CD8-positive, alpha-beta memory T cell (primary cell): ENCODE measurements at regions not wholly inside any gene's neighbourhood (a gene's known extent, or its start where the extent isn't known, plus 50 kb on each side); places are given as distances from the start of the nearest gene placed in this dataset.

ENCODE experiments used
- CTCF ChIA-PET: fragments of 350-600 bp; sonication (Branson Sonifier 250); formaldehyde crosslinking; loops from one replicate; lab custom pipeline; 2021; ENCODE audit warnings: antibody characterized with exemption; lab: Charles Lee
- POLR2A ChIA-PET: fragments of 350-600 bp; sonication (Branson Sonifier 250); formaldehyde crosslinking; loops from one replicate; lab custom pipeline; 2021; ENCODE audit warnings: antibody characterized with exemption; lab: Charles Lee
- DNase-seq, 5 donors: peaks; one replicate each; pipeline versions ENCODE4 v3.0.0 to v3.0.0-alpha.2; 2020 to 2022; ENCODE audit warnings: mixed read lengths in 1 of 5
- H3K27ac ChIP-seq: one replicate; pipeline ENCODE4 v1.7.0; 2013; ENCODE audit warnings: low read depth, mild to moderate bottlenecking, low read length, moderate library complexity
- H3K27me3 ChIP-seq: 2 replicates; pipeline ENCODE4 v1.7.0; 2013; ENCODE audit warnings: low read length, mild to moderate bottlenecking; ENCODE audit not compliant: insufficient read depth, poor library complexity, severe bottlenecking
- H3K36me3 ChIP-seq: 2 replicates; pipeline ENCODE4 v1.7.0; 2013; ENCODE audit warnings: mild to moderate bottlenecking, low read length, moderate library complexity; ENCODE audit not compliant: insufficient read depth
- H3K4me1 ChIP-seq: 2 replicates; pipeline ENCODE4 v1.7.0; 2013; ENCODE audit warnings: mild to moderate bottlenecking, low read length, moderate library complexity; ENCODE audit not compliant: insufficient read depth
- H3K4me3 ChIP-seq: 2 replicates; pipeline ENCODE4 v1.7.0; 2013; ENCODE audit warnings: mild to moderate bottlenecking, low read length
- H3K9me3 ChIP-seq: 2 replicates; pipeline ENCODE4 v1.7.0; 2013; ENCODE audit warnings: mild to moderate bottlenecking, low read length
- H3K27ac Mint-ChIP-seq, 8 donors: one replicate each; pipeline ENCODE4 v1.8.0; 2020 to 2021; ENCODE audit warnings: mixed read lengths in 8 of 8, mild to moderate bottlenecking in 6 of 8, inconsistent platforms in 3 of 8, moderate library complexity in 3 of 8
- H3K27me3 Mint-ChIP-seq, 2 donors: one replicate each; pipeline ENCODE4 v1.8.0; 2020 to 2021; ENCODE audit warnings: mixed read lengths in 2 of 2, mild to moderate bottlenecking in 1 of 2, moderate library complexity in 1 of 2
- H3K36me3 Mint-ChIP-seq, 3 donors: one replicate each; pipeline ENCODE4 v1.8.0; 2020 to 2021; ENCODE audit warnings: mixed read lengths in 3 of 3, inconsistent platforms in 1 of 3, mild to moderate bottlenecking in 1 of 3
- H3K4me1 Mint-ChIP-seq, 3 donors: one replicate each; pipeline ENCODE4 v1.8.0; 2020 to 2021; ENCODE audit warnings: mixed read lengths in 3 of 3, inconsistent platforms in 1 of 3, mild to moderate bottlenecking in 1 of 3
- H3K4me3 Mint-ChIP-seq, 7 donors: one replicate each; pipeline ENCODE4 v1.8.0; 2020 to 2021; ENCODE audit warnings: mixed read lengths in 7 of 7, mild to moderate bottlenecking in 6 of 7, moderate library complexity in 4 of 7, inconsistent platforms in 2 of 7
- H3K9me3 Mint-ChIP-seq, 5 donors: one replicate each; pipeline ENCODE4 v1.8.0; 2020 to 2022; ENCODE audit warnings: mixed read lengths in 5 of 5, mild to moderate bottlenecking in 3 of 5, moderate library complexity in 2 of 5, inconsistent platforms in 1 of 5

DNA sequence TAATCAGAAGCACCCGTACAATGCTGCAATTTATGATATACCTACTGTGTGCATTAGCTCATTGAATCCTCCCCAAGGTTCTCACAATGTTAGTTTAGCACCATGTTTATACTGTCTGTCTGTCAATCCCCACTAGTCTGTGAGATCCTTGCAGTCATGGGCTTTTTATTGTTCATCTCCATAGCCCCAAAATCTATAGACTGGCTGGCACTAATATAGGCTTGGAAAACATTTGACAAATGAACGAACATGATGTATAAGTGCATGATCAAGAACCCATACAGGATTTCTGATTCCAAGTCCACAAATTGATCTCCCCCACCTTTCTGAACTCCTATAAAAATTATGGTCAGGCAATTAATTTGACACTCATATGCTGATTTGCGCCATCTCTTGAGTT lies 290.0 kb downstream of the OMA1 start:
- no peak overlapping the region for H3K27ac Mint-ChIP-seq
- peaks cover 0 to under 1% of the 10 kb centered on the region in 2 donors for H3K27me3 Mint-ChIP-seq
- H3K36me3 Mint-ChIP-seq = peaks cover 0 to 6% (median 2%) of the 10 kb centered on the region in 3 donors
- H3K27ac ChIP-seq = no peak overlapping the region
- no peak overlapping the region for H3K4me3 Mint-ChIP-seq
- H3K36me3 ChIP-seq = no peaks in the 10 kb centered on the region
- no peak for DNase-seq
- no peaks in the 10 kb centered on the region for H3K4me1 ChIP-seq
- no peak overlapping the region for H3K4me3 ChIP-seq
- no peaks in the 10 kb centered on the region for H3K4me1 Mint-ChIP-seq
- peaks cover 0 to 6% (median 3%) of the 10 kb centered on the region in 5 donors for H3K9me3 Mint-ChIP-seq
- H3K27me3 ChIP-seq = no peaks in the 10 kb centered on the region
- ChIA-PET CTCF (interaction anchor here (0.6 kb wide), 1 partner anchor 284 kb away, joined by 3 read pairs; no protein-coding TSS in a partner anchor), POLR2A (no interaction called here)
- H3K9me3 ChIP-seq = no peaks in the 10 kb centered on the region

GRCh38 chr1:58256041-58256440 lies 290.5 kb downstream of the OMA1 start:
- H3K27ac Mint-ChIP-seq = no peak overlapping the region
- peaks cover 0 to 6% (median 2%) of the 10 kb centered on the region in 3 donors for H3K36me3 Mint-ChIP-seq
- POLR2A ChIA-PET = no interaction called here
- Histone ChIP-seq H3K27me3 (no peaks in the 10 kb centered on the region), H3K9me3 (no peaks in the 10 kb centered on the region), H3K4me1 (no peaks in the 10 kb centered on the region), H3K36me3 (no peaks in the 10 kb centered on the region), H3K27ac (no peak overlapping the region), H3K4me3 (no peak overlapping the region)
- CTCF ChIA-PET = no interaction called here
- no peaks in the 10 kb centered on the region for H3K4me1 Mint-ChIP-seq
- DNase-seq = no peak
- H3K27me3 Mint-ChIP-seq = peaks cover 0 to 6% of the 10 kb centered on the region in 2 donors
- no peak overlapping the region for H3K4me3 Mint-ChIP-seq
- peaks cover 0 to 6% (median 3%) of the 10 kb centered on the region in 5 donors for H3K9me3 Mint-ChIP-seq

- Histone ChIP-seq H3K4me3 (no peak overlapping the region), H3K4me1 (no peaks in the 10 kb centered on the region), H3K9me3 (no peaks in the 10 kb centered on the region), H3K27me3 (no peaks in the 10 kb centered on the region), H3K36me3 (no peaks in the 10 kb centered on the region), H3K27ac (no peak overlapping the region)
- Mint-ChIP-seq H3K4me1 (no peaks in the 10 kb centered on the region), H3K4me3 (peak overlapping the region in 1 of 7 donors; percentile 16), H3K9me3 (peaks cover 0 to 6% (median 3%) of the 10 kb centered on the region in 5 donors), H3K36me3 (peaks cover 0 to 6% (median 0%) of the 10 kb centered on the region in 3 donors), H3K27ac (no peak overlapping the region), H3K27me3 (peaks cover 1 to 10% of the 10 kb centered on the region in 2 donors)
- DNase-seq = no peak
- ChIA-PET CTCF (no interaction called here), POLR2A (no interaction called here)
These were observed 291.3 kb downstream of the OMA1 start for GRCh38 chr1:58255192-58255591.

GRCh38 chr1:58251430-58252073 lies 295.0 kb downstream of the OMA1 start:
- H3K27ac Mint-ChIP-seq = no peak overlapping the region
- ChIA-PET CTCF (no interaction called here), POLR2A (no interaction called here)
- peaks cover 0 to 6% (median 0%) of the 10 kb centered on the region in 3 donors for H3K36me3 Mint-ChIP-seq
- Histone ChIP-seq H3K4me1 (no peaks in the 10 kb centered on the region), H3K27ac (no peak overlapping the region), H3K27me3 (peaks cover 3% of the 10 kb centered on the region), H3K4me3 (no peak overlapping the region), H3K36me3 (no peaks in the 10 kb centered on the region), H3K9me3 (no peaks in the 10 kb centered on the region)
- peaks cover 2 to 12% (median 7%) of the 10 kb centered on the region in 3 donors for H3K4me1 Mint-ChIP-seq
- peak overlapping the region in 1 of 7 donors; percentile 0 for H3K4me3 Mint-ChIP-seq
- peaks cover 0 to 6% (median 3%) of the 10 kb centered on the region in 5 donors for H3K9me3 Mint-ChIP-seq
- peaks cover 7 to 33% of the 10 kb centered on the region in 2 donors for H3K27me3 Mint-ChIP-seq
- no peak for DNase-seq

- Mint-ChIP-seq H3K27ac (peak overlapping the region in 1 of 8 donors; percentile 40), H3K4me1 (peaks cover 2 to 12% (median 7%) of the 10 kb centered on the region in 3 donors), H3K36me3 (peaks cover 0 to 6% (median 0%) of the 10 kb centered on the region in 3 donors), H3K27me3 (peaks cover 9 to 36% of the 10 kb centered on the region in 2 donors), H3K4me3 (peak overlapping the region in 4 of 7 donors; percentile 77 to 92 (median 82)), H3K9me3 (peaks cover 0 to 5% (median 3%) of the 10 kb centered on the region in 5 donors)
- Histone ChIP-seq H3K4me1 (no peaks in the 10 kb centered on the region), H3K9me3 (no peaks in the 10 kb centered on the region), H3K4me3 (no peak overlapping the region), H3K36me3 (no peaks in the 10 kb centered on the region), H3K27ac (no peak overlapping the region), H3K27me3 (peaks cover 3% of the 10 kb centered on the region)
- CTCF ChIA-PET = no interaction called here
- DNase-seq = no peak
- POLR2A ChIA-PET = no interaction called here
These were observed 296.0 kb downstream of the OMA1 start for GRCh38 chr1:58250587-58250948.

- peak overlapping the region; percentile 33 to 92 (median 77) for H3K4me3 Mint-ChIP-seq
- Histone ChIP-seq H3K9me3 (no peaks in the 10 kb centered on the region), H3K36me3 (no peaks in the 10 kb centered on the region), H3K27me3 (peaks cover 3% of the 10 kb centered on the region), H3K27ac (no peak overlapping the region), H3K4me3 (no peak overlapping the region), H3K4me1 (no peaks in the 10 kb centered on the region)
- H3K27ac Mint-ChIP-seq = peak overlapping the region in 1 of 8 donors; percentile 40
- POLR2A ChIA-PET = no interaction called here
- H3K27me3 Mint-ChIP-seq = peaks cover 9 to 36% of the 10 kb centered on the region in 2 donors
- CTCF ChIA-PET = no interaction called here
- H3K4me1 Mint-ChIP-seq = peaks cover 2 to 12% (median 7%) of the 10 kb centered on the region in 3 donors
- no peak for DNase-seq
- no peaks in the 10 kb centered on the region for H3K36me3 Mint-ChIP-seq
- no peaks in the 10 kb centered on the region for H3K9me3 Mint-ChIP-seq
These were observed 296.6 kb downstream of the OMA1 start for GRCh38 chr1:58249737-58250586.

GRCh38 chr1:58249388-58249736 lies 297.2 kb downstream of the OMA1 start:
- DNase-seq = no peak
- Histone ChIP-seq H3K4me3 (no peak overlapping the region), H3K27ac (no peak overlapping the region), H3K36me3 (no peaks in the 10 kb centered on the region), H3K9me3 (no peaks in the 10 kb centered on the region), H3K27me3 (peaks cover 3% of the 10 kb centered on the region), H3K4me1 (no peaks in the 10 kb centered on the region)
- ChIA-PET CTCF (no interaction called here), POLR2A (no interaction called here)
- peaks cover 2 to 12% (median 7%) of the 10 kb centered on the region in 3 donors for H3K4me1 Mint-ChIP-seq
- no peak overlapping the region for H3K27ac Mint-ChIP-seq
- peaks cover 9 to 36% of the 10 kb centered on the region in 2 donors for H3K27me3 Mint-ChIP-seq
- no peaks in the 10 kb centered on the region for H3K36me3 Mint-ChIP-seq
- H3K4me3 Mint-ChIP-seq = peak overlapping the region in 5 of 7 donors; percentile 23 to 92 (median 75)
- H3K9me3 Mint-ChIP-seq = no peaks in the 10 kb centered on the region

- Histone ChIP-seq H3K9me3 (no peaks in the 10 kb centered on the region), H3K4me3 (no peak overlapping the region), H3K27ac (no peak overlapping the region), H3K4me1 (no peaks in the 10 kb centered on the region), H3K36me3 (no peaks in the 10 kb centered on the region), H3K27me3 (peaks cover 3% of the 10 kb centered on the region)
- Mint-ChIP-seq H3K36me3 (no peaks in the 10 kb centered on the region), H3K27ac (no peak overlapping the region), H3K27me3 (peaks cover 9 to 36% of the 10 kb centered on the region in 2 donors), H3K9me3 (no peaks in the 10 kb centered on the region), H3K4me3 (peak overlapping the region in 6 of 7 donors; percentile 16 to 80 (median 70)), H3K4me1 (peaks cover 2 to 12% (median 7%) of the 10 kb centered on the region in 3 donors)
- DNase-seq = no peak
- ChIA-PET POLR2A (no interaction called here), CTCF (no interaction called here)
These were observed 297.7 kb downstream of the OMA1 start for GRCh38 chr1:58248791-58249190.
